GM12874 (cell line): ENCODE measurements at regions not wholly inside any gene's neighbourhood (a gene's known extent, or its start where the extent isn't known, plus 50 kb on each side); places are given as distances from the start of the nearest gene placed in this dataset.

Experiments
- CTCF ChIP-seq: IDR thresholded peaks from 2 replicates; pipeline ENCODE4 v1.5.1; 2011; ENCODE audit warnings: low read depth, mild to moderate bottlenecking, control low read depth, low read length, moderate library complexity; ENCODE audit not compliant: insufficient read depth

GRCh38 chr4:20302336-20302735, 50.6 kb downstream of the SLIT2 start:
- TF ChIP-seq CTCF = no peak

GRCh38 chr4:20305976-20306375, 54.3 kb downstream of the SLIT2 start:
- TF ChIP-seq CTCF = no peak

- TF ChIP-seq CTCF = no peak
Observed at GRCh38 chr4:20311856-20312255, 60.2 kb downstream of the SLIT2 start.

GRCh38 chr4:20313237-20314030, 61.7 kb downstream of the SLIT2 start:
- TF ChIP-seq CTCF = peak; percentile 67

- TF ChIP-seq CTCF = no peak
Observed at GRCh38 chr4:20317424-20317985, 65.8 kb downstream of the SLIT2 start.

GRCh38 chr4:20318001-20318908, 66.5 kb downstream of the SLIT2 start:
- TF ChIP-seq CTCF = no peak

- TF ChIP-seq CTCF = no peak
Observed at GRCh38 chr4:20318909-20319277, 67.2 kb downstream of the SLIT2 start.
